IMR-90 (cell line): ENCODE measurements at regions not wholly inside any gene's neighbourhood (a gene's known extent, or its start where the extent isn't known, plus 50 kb on each side); places are given as distances from the start of the nearest gene placed in this dataset.

Source experiments
- BHLHE40 ChIP-seq: fragments of 150-350 bp; IDR thresholded peaks from 2 replicates; pipeline ENCODE4 v1.6.1; 2016; ENCODE audit warnings: mild to moderate bottlenecking, low read depth, low read length
- CEBPB ChIP-seq: IDR thresholded peaks from 2 replicates; pipeline ENCODE4 v1.6.1; 2012; ENCODE audit warnings: low read depth, low read length, improper control_type of control experiment
- CHD1 ChIP-seq: IDR thresholded peaks from 2 replicates; pipeline ENCODE4 v1.6.1; 2012; ENCODE audit warnings: low read depth, low read length, improper control_type of control experiment
- CTCF ChIP-seq: conservative IDR thresholded peaks from 2 replicates; pipeline ENCODE4 v1.5.1; 2012; ENCODE audit warnings: mild to moderate bottlenecking, low read depth, low read length, improper control_type of control experiment
- FOS ChIP-seq: fragments of 150-350 bp; IDR thresholded peaks from 2 replicates; pipeline ENCODE4 v1.6.1; 2016; ENCODE audit warnings: low read depth, low read length
- MAFK ChIP-seq: IDR thresholded peaks from 2 replicates; pipeline ENCODE4 v1.6.1; 2012; ENCODE audit warnings: low read depth, low read length, improper control_type of control experiment
- MAZ ChIP-seq: IDR thresholded peaks from 2 replicates; pipeline ENCODE4 v1.6.1; 2012; ENCODE audit warnings: low read depth, mild to moderate bottlenecking, low read length, improper control_type of control experiment, moderate library complexity, borderline replicate concordance
- MXI1 ChIP-seq: IDR thresholded peaks from 2 replicates; pipeline ENCODE4 v1.6.1; 2012; ENCODE audit warnings: low read depth, mild to moderate bottlenecking, low read length, moderate library complexity, borderline replicate concordance
- POLR2A ChIP-seq: IDR thresholded peaks from 2 replicates; pipeline ENCODE4 v1.6.1; 2012; ENCODE audit warnings: mild to moderate bottlenecking, low read depth, low read length
- RAD21 ChIP-seq: IDR thresholded peaks from 2 replicates; pipeline ENCODE4 v1.6.1; 2012; ENCODE audit warnings: low read length, improper control_type of control experiment
- RCOR1 ChIP-seq: IDR thresholded peaks from 2 replicates; pipeline ENCODE4 v1.6.1; 2012; ENCODE audit warnings: mild to moderate bottlenecking, low read length, improper control_type of control experiment; ENCODE audit not compliant: insufficient replicate concordance
- RFX5 ChIP-seq: IDR thresholded peaks from 2 replicates; pipeline ENCODE4 v1.8.0; 2012; ENCODE audit warnings: low read depth, mild to moderate bottlenecking, low read length, moderate library complexity
- SMC3 ChIP-seq: fragments of 150-350 bp; IDR thresholded peaks from 2 replicates; pipeline ENCODE4 v1.6.1; 2016; ENCODE audit warnings: low read depth, mild to moderate bottlenecking, antibody characterized with exemption, low read length, moderate library complexity
- USF2 ChIP-seq: fragments of 150-350 bp; IDR thresholded peaks from 2 replicates; pipeline ENCODE4 v1.6.1; 2017; ENCODE audit warnings: mild to moderate bottlenecking, antibody characterized with exemption, low read length, low read depth

DNA sequence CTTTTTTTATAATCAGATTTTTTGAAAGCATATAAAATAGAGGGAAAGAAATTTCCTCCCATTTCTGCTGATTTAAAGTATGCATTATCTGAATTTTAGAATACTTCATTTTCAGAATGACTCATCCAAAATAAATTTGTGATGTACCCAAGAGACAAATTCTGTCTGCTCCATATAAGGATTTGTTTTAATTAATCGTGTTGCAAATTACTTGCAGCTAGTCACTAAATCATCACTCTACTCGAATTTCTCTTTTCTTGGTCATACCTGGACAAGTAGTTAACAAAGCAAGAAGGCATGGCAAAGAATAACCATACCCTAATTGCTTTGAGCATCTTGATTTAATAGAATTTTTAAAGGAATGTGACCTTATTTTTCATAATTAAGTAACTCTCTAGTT lies 284.1 kb upstream of the GRAMD2B start:
- TF ChIP-seq CTCF (no peak), FOS (no peak), POLR2A (no peak), RCOR1 (no peak), MXI1 (no peak), BHLHE40 (no peak), MAFK (no peak), SMC3 (no peak), RAD21 (no peak), CEBPB (no peak), RFX5 (no peak), USF2 (no peak), CHD1 (no peak), MAZ (no peak)
